WTC11 (cell line): ENCODE measurements at regions not wholly inside any gene's neighbourhood (a gene's known extent, or its start where the extent isn't known, plus 50 kb on each side); places are given as distances from the start of the nearest gene placed in this dataset.

Source experiments
- ATAC-seq: fragments of 200-7000 bp; cut with Tn5 transposase; 2 replicates; pipeline ENCODE4 v1.10.0; 2021; ENCODE audit warnings: mild to moderate bottlenecking, moderate library complexity
- CTCF ChIA-PET: fragments of 300-600 bp; sonication (Branson Sonifier 250); formaldehyde crosslinking; loops from one replicate; lab custom pipeline; 2021; ENCODE audit warnings: antibody characterized with exemption; lab: Charles Lee
- POLR2A ChIA-PET: fragments of 350-600 bp; sonication (Branson Sonifier 250); formaldehyde crosslinking; loops from one replicate; lab custom pipeline; 2021; ENCODE audit warnings: antibody characterized with exemption; lab: Charles Lee
- DNase-seq: peaks from one replicate; pipeline ENCODE4 v3.0.0; 2021; ENCODE audit warnings: low spot score
- H3K27ac Mint-ChIP-seq: 2 replicates; pipeline ENCODE4 v1.8.0; 2021; ENCODE audit warnings: mixed read lengths
- H3K27me3 Mint-ChIP-seq: 2 replicates; pipeline ENCODE4 v1.8.0; 2021; ENCODE audit warnings: low read depth, mild to moderate bottlenecking, moderate library complexity, mixed read lengths
- H3K36me3 Mint-ChIP-seq: 2 replicates; pipeline ENCODE4 v1.8.0; 2021; ENCODE audit warnings: mixed read lengths
- H3K4me1 Mint-ChIP-seq: 2 replicates; pipeline ENCODE4 v1.8.0; 2022; ENCODE audit warnings: mixed read lengths
- H3K4me3 Mint-ChIP-seq: 2 replicates; pipeline ENCODE4 v1.8.0; 2021; ENCODE audit warnings: mild to moderate bottlenecking, moderate library complexity, mixed read lengths
- H3K9me3 Mint-ChIP-seq: 2 replicates; pipeline ENCODE4 v1.8.0; 2021; ENCODE audit warnings: mixed read lengths
- ATF2 ChIP-seq: sonication (generic); formaldehyde crosslinking; IDR thresholded peaks from 2 replicates; pipeline ENCODE4 v1.8.1; 2022; ENCODE audit warnings: low read depth, missing genetic modification reagents, borderline replicate concordance
- CREB1 ChIP-seq: sonication (generic); formaldehyde crosslinking; IDR thresholded peaks from 2 replicates; pipeline ENCODE4 v1.8.0; 2023; ENCODE audit warnings: mild to moderate bottlenecking, missing genetic modification reagents
- FOXK1 ChIP-seq: sonication (generic); formaldehyde crosslinking; IDR thresholded peaks from 2 replicates; pipeline ENCODE4 v1.8.0; 2022; ENCODE audit warnings: mild to moderate bottlenecking, moderate library complexity, missing genetic modification reagents
- GABPB1 ChIP-seq: sonication (generic); formaldehyde crosslinking; IDR thresholded peaks from 2 replicates; pipeline ENCODE4 v1.8.1; 2023; ENCODE audit warnings: mild to moderate bottlenecking, missing genetic modification reagents
- GTF2I ChIP-seq: fragments of 250-450 bp; sonication (Bioruptor Pico); conservative IDR thresholded peaks from 2 replicates; pipeline ENCODE4 v1.4.0; 2021; ENCODE audit warnings: mild to moderate bottlenecking
- NFYB ChIP-seq: sonication (generic); formaldehyde crosslinking; conservative IDR thresholded peaks from 2 replicates; pipeline ENCODE4 v1.8.0; 2022; ENCODE audit warnings: low read depth, missing genetic modification reagents
- NR1H2 ChIP-seq: sonication (generic); formaldehyde crosslinking; IDR thresholded peaks from 2 replicates; pipeline ENCODE4 v1.9.0; 2021; ENCODE audit warnings: mild to moderate bottlenecking, moderate library complexity, missing genetic modification reagents
- PRRX2 ChIP-seq: fragments of 250-450 bp; sonication (Bioruptor Pico); IDR thresholded peaks from 2 replicates; pipeline ENCODE4 v1.8.0; 2021; ENCODE audit warnings: mild to moderate bottlenecking
- TEAD4 ChIP-seq: sonication (generic); formaldehyde crosslinking; IDR thresholded peaks from 2 replicates; pipeline ENCODE4 v1.8.0; 2022; ENCODE audit warnings: mild to moderate bottlenecking, missing genetic modification reagents
- USF1 ChIP-seq: sonication (generic); formaldehyde crosslinking; IDR thresholded peaks from 2 replicates; pipeline ENCODE4 v1.8.0; 2022; ENCODE audit warnings: mild to moderate bottlenecking, missing genetic modification reagents
- ZBTB21 ChIP-seq: sonication (generic); formaldehyde crosslinking; IDR thresholded peaks from 2 replicates; pipeline ENCODE4 v1.8.1; 2023; ENCODE audit warnings: mild to moderate bottlenecking, missing genetic modification reagents, borderline replicate concordance
- ZNF232 ChIP-seq: sonication (generic); formaldehyde crosslinking; IDR thresholded peaks from 2 replicates; pipeline ENCODE4 v1.8.0; 2022; ENCODE audit warnings: mild to moderate bottlenecking, missing genetic modification reagents
- ZNF263 ChIP-seq: sonication (generic); formaldehyde crosslinking; IDR thresholded peaks from 2 replicates; pipeline ENCODE4 v1.8.1; 2022; ENCODE audit warnings: low read depth, mild to moderate bottlenecking, moderate library complexity, missing genetic modification reagents
- ZNF425 ChIP-seq: fragments of 250-450 bp; sonication (Bioruptor Pico); conservative IDR thresholded peaks from 2 replicates; pipeline ENCODE4 v1.9.0; 2021; ENCODE audit warnings: mild to moderate bottlenecking
- TF ChIP-seq, protein P1 (sequence below): fragments of 200-600 bp; IDR thresholded peaks from 2 replicates; pipeline ENCODE4 v1.8.0; 2022; ENCODE audit warnings: antibody characterized with exemption

- TF ChIP-seq CREB1 (CRISPR knock-in tag) (no peak), ZNF263 (no peak)
Observed at GRCh38 chr6:105763866-105764265, 322.3 kb upstream of the PRDM1 start (continued).

- Mint-ChIP-seq H3K36me3 (peaks cover 2% of the 10 kb centered on the region; the same call in 1 of the 2 replicates), H3K4me1 (peaks cover 13% of the 10 kb centered on the region; the same call in 1 of the 2 replicates)
- ATAC-seq = no peak
Observed at GRCh38 chr6:105760746-105761145, 325.4 kb upstream of the PRDM1 start.

DNA sequence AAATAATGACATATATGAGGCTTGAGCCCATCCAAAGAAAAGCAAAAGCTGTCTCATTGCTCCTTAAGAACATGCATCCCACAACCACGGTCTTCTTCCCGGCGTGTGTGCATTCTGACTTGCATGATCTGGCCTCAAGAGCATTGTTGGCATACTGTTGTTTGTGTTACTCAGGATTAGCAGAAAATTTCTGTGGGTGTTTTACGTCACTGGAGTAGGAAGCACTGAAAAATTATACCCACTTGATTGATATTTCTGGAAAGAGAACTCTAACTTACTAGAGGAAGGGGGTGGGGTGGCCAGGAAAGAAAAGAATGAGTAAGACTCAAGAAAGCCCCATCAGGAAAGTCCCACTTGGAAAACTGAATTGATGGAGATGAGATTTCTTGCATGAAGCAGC, 326.2 kb upstream of the PRDM1 start:
- Mint-ChIP-seq H3K36me3 (peaks cover 8% of the 10 kb centered on the region; the same call in 1 of the 2 replicates), H3K27me3 (no peaks in the 10 kb centered on the region), H3K9me3 (peaks cover 14% of the 10 kb centered on the region), H3K27ac (no peak overlapping the region), H3K4me3 (no peak overlapping the region), H3K4me1 (peaks cover 13% of the 10 kb centered on the region; the same call in 1 of the 2 replicates)
- TF ChIP-seq USF1 (CRISPR knock-in tag) (no peak), GTF2I (no peak), ATF2 (CRISPR knock-in tag) (no peak), ZBTB21 (CRISPR knock-in tag) (no peak), PRRX2 (CRISPR knock-in tag) (no peak), TEAD4 (CRISPR knock-in tag) (no peak), GABPB1 (CRISPR knock-in tag) (no peak), NR1H2 (CRISPR knock-in tag) (no peak), NFYB (CRISPR knock-in tag) (no peak)
- TF ChIP-seq, protein P1, sequence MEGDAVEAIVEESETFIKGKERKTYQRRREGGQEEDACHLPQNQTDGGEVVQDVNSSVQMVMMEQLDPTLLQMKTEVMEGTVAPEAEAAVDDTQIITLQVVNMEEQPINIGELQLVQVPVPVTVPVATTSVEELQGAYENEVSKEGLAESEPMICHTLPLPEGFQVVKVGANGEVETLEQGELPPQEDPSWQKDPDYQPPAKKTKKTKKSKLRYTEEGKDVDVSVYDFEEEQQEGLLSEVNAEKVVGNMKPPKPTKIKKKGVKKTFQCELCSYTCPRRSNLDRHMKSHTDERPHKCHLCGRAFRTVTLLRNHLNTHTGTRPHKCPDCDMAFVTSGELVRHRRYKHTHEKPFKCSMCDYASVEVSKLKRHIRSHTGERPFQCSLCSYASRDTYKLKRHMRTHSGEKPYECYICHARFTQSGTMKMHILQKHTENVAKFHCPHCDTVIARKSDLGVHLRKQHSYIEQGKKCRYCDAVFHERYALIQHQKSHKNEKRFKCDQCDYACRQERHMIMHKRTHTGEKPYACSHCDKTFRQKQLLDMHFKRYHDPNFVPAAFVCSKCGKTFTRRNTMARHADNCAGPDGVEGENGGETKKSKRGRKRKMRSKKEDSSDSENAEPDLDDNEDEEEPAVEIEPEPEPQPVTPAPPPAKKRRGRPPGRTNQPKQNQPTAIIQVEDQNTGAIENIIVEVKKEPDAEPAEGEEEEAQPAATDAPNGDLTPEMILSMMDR = no peak
- ATAC-seq (no peak), DNase-seq (no peak)
- ChIA-PET POLR2A (no interaction called here), CTCF (no interaction called here)

More at GRCh38 chr6:105760746-105761145, 325.4 kb upstream of the PRDM1 start:
- Mint-ChIP-seq H3K9me3 (peaks cover 7% of the 10 kb centered on the region), H3K4me3 (no peak overlapping the region), H3K27me3 (no peaks in the 10 kb centered on the region), H3K27ac (no peak overlapping the region)
- no peak for DNase-seq
- POLR2A ChIA-PET = no interaction called here
- CTCF ChIA-PET = no interaction called here
- TF ChIP-seq FOXK1 (CRISPR knock-in tag) (no peak), ZNF425 (no peak), ZNF263 (no peak), TEAD4 (CRISPR knock-in tag) (no peak)

DNA sequence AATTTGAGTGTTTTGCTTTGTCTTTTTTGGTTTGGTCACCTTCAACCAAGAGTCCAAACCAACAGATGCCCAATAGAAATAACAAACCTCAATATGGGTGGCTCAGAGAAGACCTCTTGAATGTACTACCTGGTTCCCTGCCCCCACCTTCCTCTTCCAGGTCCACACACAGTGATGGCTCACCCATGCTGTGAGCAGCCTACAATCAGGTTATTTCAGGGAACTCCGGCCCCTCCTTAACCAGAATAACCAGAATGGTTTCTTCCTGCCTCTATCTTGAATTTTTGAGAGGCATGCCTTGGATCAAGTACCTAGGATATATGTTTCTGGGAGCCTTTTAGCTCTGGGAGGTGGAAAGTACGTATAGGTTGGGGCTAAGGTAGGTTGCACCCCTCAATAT, 327.1 kb upstream of the PRDM1 start:
- TF ChIP-seq ZNF232 (CRISPR knock-in tag) = no peak
- POLR2A ChIA-PET = no interaction called here

More for the DNA sequence above, 327.1 kb upstream of the PRDM1 start:
- no peak overlapping the region for H3K4me3 Mint-ChIP-seq
- no peak overlapping the region for H3K27ac Mint-ChIP-seq
- CTCF ChIA-PET = no interaction called here
- ATAC-seq = no peak
- peaks cover 8% of the 10 kb centered on the region; the same call in 1 of the 2 replicates for H3K36me3 Mint-ChIP-seq
- H3K9me3 Mint-ChIP-seq = peaks cover 19% of the 10 kb centered on the region
- peaks cover 13% of the 10 kb centered on the region; the same call in 1 of the 2 replicates for H3K4me1 Mint-ChIP-seq
- no peak for DNase-seq
- H3K27me3 Mint-ChIP-seq = no peaks in the 10 kb centered on the region
